Fibroblast of lung (primary cell): ENCODE measurements at regions not wholly inside any gene's neighbourhood (a gene's known extent, or its start where the extent isn't known, plus 50 kb on each side); places are given as distances from the start of the nearest gene placed in this dataset.

Experiments used
- DNase-seq, 2 donors: peaks; one replicate each; pipeline versions ENCODE4 v3.0.0 to v3.0.0-alpha.2; 2010; ENCODE audit warnings: low read depth in 2 of 2
- H2AFZ ChIP-seq: 2 replicates; pipeline ENCODE4 v1.5.1; 2012; ENCODE audit warnings: low read length, control low read depth, inconsistent platforms
- H3K27ac ChIP-seq: 2 replicates; pipeline ENCODE4 v1.5.1; 2011; ENCODE audit warnings: low read length, control low read depth; ENCODE audit not compliant: insufficient read depth
- H3K27me3 ChIP-seq: 2 replicates; pipeline ENCODE4 v1.5.1; 2011; ENCODE audit warnings: mild to moderate bottlenecking, low read length; ENCODE audit not compliant: control insufficient read depth, insufficient read depth
- H3K36me3 ChIP-seq: 2 replicates; pipeline ENCODE4 v1.5.1; 2011; ENCODE audit warnings: low read length; ENCODE audit not compliant: control insufficient read depth, insufficient read depth
- H3K4me1 ChIP-seq: 2 replicates; pipeline ENCODE4 v1.5.1; 2011; ENCODE audit warnings: low read length; ENCODE audit not compliant: control insufficient read depth, insufficient read depth; ENCODE audit errors: extremely low read depth
- H3K4me2 ChIP-seq: 2 replicates; pipeline ENCODE4 v1.5.1; 2011; ENCODE audit warnings: low read length, control low read depth; ENCODE audit not compliant: insufficient read depth; ENCODE audit errors: extremely low read depth
- H3K4me3 ChIP-seq, 4 experiments: fragments of 200-600 bp in 1 of 4; sonication (generic) in 1 of 4; replicated peaks in 1 of 4; 2 replicates each; pipeline ENCODE4 v1.5.1; 2011 to 2016; ENCODE audit warnings: low read length in 4 of 4, low read depth in 3 of 4, mild to moderate bottlenecking in 3 of 4, control low read depth in 2 of 4, inconsistent platforms in 1 of 4, mixed read lengths in 1 of 4; ENCODE audit not compliant: insufficient read depth in 1 of 4; ENCODE audit errors: control extremely low read depth in 1 of 4
- H3K79me2 ChIP-seq: 2 replicates; pipeline ENCODE4 v1.5.1; 2012; ENCODE audit warnings: mild to moderate bottlenecking, low read length, inconsistent platforms; ENCODE audit not compliant: control insufficient read depth, insufficient read depth
- H3K9ac ChIP-seq: 2 replicates; pipeline ENCODE4 v1.5.1; 2011; ENCODE audit warnings: mild to moderate bottlenecking, low read length, control low read depth; ENCODE audit not compliant: insufficient read depth
- H3K9me3 ChIP-seq: 2 replicates; pipeline ENCODE4 v1.5.1; 2012; ENCODE audit warnings: low read depth, low read length; ENCODE audit not compliant: control insufficient read depth, insufficient read depth
- H4K20me1 ChIP-seq: 2 replicates; pipeline ENCODE4 v1.5.1; 2011; ENCODE audit warnings: low read length; ENCODE audit not compliant: control insufficient read depth, insufficient read depth; ENCODE audit errors: extremely low read depth
- CTCF ChIP-seq, 2 donors: IDR thresholded peaks in 1 of 2; conservative IDR thresholded peaks in 1 of 2; 1 replicate in 1 of 2; 2 replicates in 1 of 2; pipeline ENCODE4 v1.5.1; 2011 to 2012; ENCODE audit warnings: low read length in 2 of 2, control low read depth in 1 of 2, inconsistent platforms in 1 of 2, low read depth in 1 of 2, mild to moderate bottlenecking in 1 of 2
- EZH2 ChIP-seq: IDR thresholded peaks from 2 replicates; pipeline ENCODE4 v1.5.1; 2012; ENCODE audit warnings: low read length, control low read depth, mild to moderate bottlenecking; ENCODE audit errors: missing control alignments

DNA sequence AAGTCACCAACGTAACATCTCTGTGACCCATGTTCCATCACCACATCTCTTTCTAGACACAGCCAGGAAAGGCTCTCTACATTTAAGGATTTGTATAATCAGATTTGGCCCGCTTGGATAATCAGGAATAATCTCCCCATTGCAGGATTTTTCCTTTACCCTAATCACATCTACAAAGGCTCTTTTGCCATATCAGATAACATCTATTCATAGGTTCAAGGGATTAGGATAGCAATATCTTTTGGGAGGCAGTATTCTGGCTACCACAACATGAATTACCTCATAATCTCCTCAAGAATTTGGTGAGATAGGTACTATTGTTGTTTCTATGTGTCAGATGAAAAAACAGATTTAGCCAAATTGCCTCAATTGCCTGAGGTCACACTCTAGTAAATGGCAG lies 142.8 kb upstream of the UBASH3B start:
- Histone ChIP-seq H3K4me3 (no peak overlapping the region), H3K4me1 (no peaks in the 10 kb centered on the region), H3K36me3 (no peaks in the 10 kb centered on the region), H4K20me1 (no peaks in the 10 kb centered on the region), H3K27ac (no peak overlapping the region), H3K79me2 (no peaks in the 10 kb centered on the region), H3K9me3 (no peaks in the 10 kb centered on the region), H3K27me3 (peaks cover 11% of the 10 kb centered on the region), H2AFZ (no peak overlapping the region), H3K9ac (no peak overlapping the region), H3K4me2 (no peak overlapping the region)
- no peak for DNase-seq
- no peak for TF ChIP-seq EZH2
- no peak for TF ChIP-seq CTCF (conservative IDR thresholded peaks at IDR 0.05 in 1 of 2, IDR thresholded peaks at IDR 0.05 in 1 of 2; ENCODE audit: low read depth in 1 of 2, low read length in 2 of 2)

GRCh38 chr11:122509899-122510298 lies 145.6 kb upstream of the UBASH3B start:
- DNase-seq, result no peak
- Histone ChIP-seq H2AFZ (no peak overlapping the region), H3K9ac (no peak overlapping the region), H4K20me1 (no peaks in the 10 kb centered on the region), H3K36me3 (no peaks in the 10 kb centered on the region), H3K9me3 (no peaks in the 10 kb centered on the region), H3K27ac (no peak overlapping the region), H3K4me1 (peaks cover 5% of the 10 kb centered on the region), H3K27me3 (peaks cover 6% of the 10 kb centered on the region), H3K79me2 (no peaks in the 10 kb centered on the region), H3K4me2 (no peak overlapping the region), H3K4me3 (no peak overlapping the region)
- TF ChIP-seq EZH2 (no peak), CTCF (conservative IDR thresholded peaks at IDR 0.05 in 1 of 2, IDR thresholded peaks at IDR 0.05 in 1 of 2; ENCODE audit: low read depth in 1 of 2, low read length in 2 of 2) (no peak)

DNA sequence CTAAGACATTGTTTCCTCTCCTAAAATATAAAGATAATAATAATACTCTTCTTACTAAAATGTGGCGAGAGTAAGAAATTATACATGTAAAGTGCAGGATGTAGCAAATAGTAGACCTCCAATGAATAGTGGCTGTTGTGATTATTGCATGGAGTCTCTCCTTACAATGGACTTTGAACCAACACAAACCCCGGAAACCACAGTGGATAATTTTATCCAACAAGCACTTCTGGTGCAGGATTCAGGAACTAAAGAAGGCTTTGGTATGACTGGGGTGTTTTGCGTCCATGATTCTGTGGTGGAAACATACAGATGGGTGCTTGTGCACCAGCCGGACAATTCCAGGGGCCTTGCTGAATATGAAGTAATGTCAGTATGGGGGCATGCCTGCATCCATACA lies 146.4 kb upstream of the UBASH3B start:
- H3K9ac ChIP-seq, result no peak overlapping the region
- no peak for DNase-seq
- no peak overlapping the region for H3K27ac ChIP-seq
- no peaks in the 10 kb centered on the region for H3K9me3 ChIP-seq
- no peaks in the 10 kb centered on the region for H3K79me2 ChIP-seq
- H3K4me2 ChIP-seq, result no peak overlapping the region
- peaks cover 5% of the 10 kb centered on the region for H3K4me1 ChIP-seq
- no peak for TF ChIP-seq CTCF (conservative IDR thresholded peaks at IDR 0.05 in 1 of 2, IDR thresholded peaks at IDR 0.05 in 1 of 2; ENCODE audit: low read depth in 1 of 2, low read length in 2 of 2)
- no peak for TF ChIP-seq EZH2
- H3K27me3 ChIP-seq, result peaks cover 2% of the 10 kb centered on the region
- no peaks in the 10 kb centered on the region for H3K36me3 ChIP-seq
- H4K20me1 ChIP-seq, result no peaks in the 10 kb centered on the region
- no peak overlapping the region for H2AFZ ChIP-seq
- no peak overlapping the region for H3K4me3 ChIP-seq
